Choroid plexus epithelial cell (primary cell): ENCODE measurements at regions not wholly inside any gene's neighbourhood (a gene's known extent, or its start where the extent isn't known, plus 50 kb on each side); places are given as distances from the start of the nearest gene placed in this dataset.

ENCODE experiments used
- DNase-seq: peaks from one replicate; pipeline ENCODE4 v3.0.0-alpha.2; 2010; ENCODE audit warnings: low read depth
- H3K4me3 ChIP-seq: 2 replicates; pipeline ENCODE4 v1.5.1; 2011; ENCODE audit warnings: low read depth, mild to moderate bottlenecking, control low read depth, low read length, moderate library complexity
- CTCF ChIP-seq: conservative IDR thresholded peaks from 2 replicates; pipeline ENCODE4 v1.5.1; 2011; ENCODE audit warnings: low read depth, mild to moderate bottlenecking, control low read depth, inconsistent platforms, low read length, moderate library complexity

- no peak for DNase-seq
- no peak overlapping the region for H3K4me3 ChIP-seq
- TF ChIP-seq CTCF, result no peak
These were observed 238.4 kb downstream of the BUD13 start for GRCh38 chr11:116534270-116534975.

- H3K4me3 ChIP-seq, result no peak overlapping the region
- TF ChIP-seq CTCF, result no peak
- no peak for DNase-seq
These were observed 239.5 kb downstream of the BUD13 start for GRCh38 chr11:116533186-116533825.

GRCh38 chr11:116532066-116532465, 240.7 kb downstream of the BUD13 start:
- TF ChIP-seq CTCF, result no peak
- no peak for DNase-seq
- no peak overlapping the region for H3K4me3 ChIP-seq

GRCh38 chr11:116530705-116531104, 242.1 kb downstream of the BUD13 start:
- TF ChIP-seq CTCF, result no peak
- no peak overlapping the region for H3K4me3 ChIP-seq
- DNase-seq, result no peak

- no peak overlapping the region for H3K4me3 ChIP-seq
- TF ChIP-seq CTCF, result no peak
- no peak for DNase-seq
These were observed 243.5 kb downstream of the BUD13 start for GRCh38 chr11:116529271-116529670.

GRCh38 chr11:116527180-116527991, 245.4 kb downstream of the BUD13 start:
- no peak for TF ChIP-seq CTCF
- DNase-seq, result no peak
- no peak overlapping the region for H3K4me3 ChIP-seq
